Body of pancreas (tissue), 4 donors: ENCODE measurements at regions not wholly inside any gene's neighbourhood (a gene's known extent, or its start where the extent isn't known, plus 50 kb on each side); places are given as distances from the start of the nearest gene placed in this dataset.

Experiments used
- ATAC-seq: fragments of 150-250 bp; one replicate; pipeline ENCODE4 v1.9.1; 2016
- DNase-seq, 4 donors: peaks; one replicate each; pipeline ENCODE4 v3.0.0-alpha.2; 2019
- H3K27ac ChIP-seq, 4 donors: fragments of 200-600 bp; sonication (generic); 1 replicate in 3 of 4; 2 replicates in 1 of 4; pipeline versions ENCODE4 v1.5.1 to v1.6.1; 2016 to 2019; ENCODE audit warnings: mild to moderate bottlenecking in 1 of 4, mixed read lengths in 1 of 4, moderate library complexity in 1 of 4
- H3K27me3 ChIP-seq, 2 donors: fragments of 200-600 bp; sonication (generic); one replicate each; pipeline ENCODE4 v1.6.0; 2016; ENCODE audit warnings: mild to moderate bottlenecking in 1 of 2
- H3K36me3 ChIP-seq, 2 donors: fragments of 200-600 bp; sonication (generic); replicated peaks in 1 of 2; 2 replicates each; pipeline ENCODE4 v1.5.1; 2016; ENCODE audit warnings: low read depth in 2 of 2; ENCODE audit not compliant: insufficient read depth in 1 of 2
- H3K4me1 ChIP-seq: fragments of 200-600 bp; sonication (generic); one replicate; pipeline ENCODE4 v1.6.0; 2016
- H3K4me3 ChIP-seq, 2 donors: fragments of 200-600 bp; sonication (generic); 1 replicate in 1 of 2; 2 replicates in 1 of 2; pipeline ENCODE4 v1.5.1; 2016 to 2019
- H3K9me3 ChIP-seq, 3 donors: fragments of 200-600 bp; sonication (generic); 1 replicate in 2 of 3; 2 replicates in 1 of 3; pipeline ENCODE4 v1.5.1; 2016
- CTCF ChIP-seq, 7 experiments: fragments of 450-650 bp in 4 of 7; fragments of 200-600 bp in 3 of 7; sonication (generic) in 3 of 7; IDR thresholded peaks; one replicate each; pipeline ENCODE4 v1.5.1; 2016 to 2019; ENCODE audit warnings: antibody characterized with exemption in 7 of 7
- POLR2A ChIP-seq, 3 donors: fragments of 450-650 bp; IDR thresholded peaks; one replicate each; pipeline ENCODE4 v1.6.1; 2016; ENCODE audit warnings: antibody characterized with exemption in 3 of 3, mild to moderate bottlenecking in 2 of 3
- WGBS, 2 donors: methylation state at CpG; one replicate each; pipeline ENCODE4 v1.1.5; 2017; 5-methylcytosine and 5-hydroxymethylcytosine counted together
- intact Hi-C: fragments of 100-400 bp; cut with DNase I; formaldehyde crosslinking; loops from one replicate; pipeline ENCODE4 v1.15.1; 2023

- no peaks in the 10 kb centered on the region for H3K27me3 ChIP-seq
- no peak overlapping the region for H3K27ac ChIP-seq
- WGBS, 2 donors: 7 to 33% methylated on average over 1 of the region's 1 CpG
- H3K4me1 ChIP-seq: no peaks in the 10 kb centered on the region
- DNase-seq (no peak), ATAC-seq (no peak)
- no peaks in the 10 kb centered on the region for H3K36me3 ChIP-seq
- H3K9me3 ChIP-seq: no peaks in the 10 kb centered on the region
- TF ChIP-seq CTCF (IDR thresholded peaks at IDR 0.05): no peak
- no peak for TF ChIP-seq POLR2A (IDR thresholded peaks at IDR 0.05)
- intact Hi-C loops: no loop called here
- H3K4me3 ChIP-seq: no peak overlapping the region
These were observed 240.6 kb downstream of the ACTL7B start for GRCh38 chr9:108615152-108615551.

DNA sequence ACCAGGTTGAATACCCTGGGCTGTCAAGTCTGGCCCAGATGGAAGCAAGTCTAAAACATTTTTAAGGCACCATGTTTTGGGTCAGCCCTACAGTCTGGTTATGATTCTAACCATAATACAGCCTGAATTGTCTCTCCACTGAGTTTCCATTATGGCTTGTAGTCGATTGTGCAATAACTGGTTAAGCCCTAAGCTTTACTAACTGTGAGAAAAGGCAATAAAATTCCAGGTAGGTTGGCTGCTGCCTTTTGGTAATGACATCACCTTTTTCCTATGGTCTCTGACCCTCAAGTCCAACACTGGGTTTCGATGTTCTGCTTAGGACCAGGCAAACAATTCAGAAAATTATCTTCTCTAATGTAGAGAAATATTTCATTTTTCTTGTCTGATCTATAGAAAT lies 243.3 kb downstream of the ACTL7B start:
- no peak overlapping the region for H3K4me3 ChIP-seq
- no peaks in the 10 kb centered on the region for H3K4me1 ChIP-seq
- WGBS, 2 donors: 60 to 62% methylated on average over 2 of the region's 2 CpGs
- no peak overlapping the region for H3K27ac ChIP-seq
- H3K36me3 ChIP-seq: no peaks in the 10 kb centered on the region
- DNase-seq: no peak
- no peak for ATAC-seq
- intact Hi-C loops: no loop called here
- no peaks in the 10 kb centered on the region for H3K27me3 ChIP-seq
- TF ChIP-seq POLR2A (IDR thresholded peaks at IDR 0.05): no peak
- no peak for TF ChIP-seq CTCF (IDR thresholded peaks at IDR 0.05)
- H3K9me3 ChIP-seq: no peaks in the 10 kb centered on the region

- ATAC-seq: no peak
- no peak for DNase-seq
- no peaks in the 10 kb centered on the region for H3K27me3 ChIP-seq
- no peak for TF ChIP-seq CTCF (IDR thresholded peaks at IDR 0.05)
- no peak for TF ChIP-seq POLR2A (IDR thresholded peaks at IDR 0.05)
- no peak overlapping the region for H3K27ac ChIP-seq
- no peaks in the 10 kb centered on the region for H3K36me3 ChIP-seq
- H3K9me3 ChIP-seq: no peaks in the 10 kb centered on the region
- H3K4me1 ChIP-seq: no peaks in the 10 kb centered on the region
- no peak overlapping the region for H3K4me3 ChIP-seq
- WGBS, 2 donors: 35 to 42% methylated on average over 2 of the region's 2 CpGs
- intact Hi-C loops: no loop called here
These were observed 245.9 kb downstream of the ACTL7B start for GRCh38 chr9:108609897-108610253.

GRCh38 chr9:108609227-108609896 lies 246.4 kb downstream of the ACTL7B start:
- no peak overlapping the region for H3K4me3 ChIP-seq
- DNase-seq (no peak), ATAC-seq (no peak)
- H3K27ac ChIP-seq: no peak overlapping the region
- no peaks in the 10 kb centered on the region for H3K27me3 ChIP-seq
- 47 to 49% methylated on average over 4 of the region's 4 CpGs for WGBS, 2 donors
- TF ChIP-seq POLR2A (IDR thresholded peaks at IDR 0.05) (no peak), CTCF (IDR thresholded peaks at IDR 0.05) (no peak)
- H3K36me3 ChIP-seq: no peaks in the 10 kb centered on the region
- intact Hi-C loops: no loop called here
- H3K4me1 ChIP-seq: no peaks in the 10 kb centered on the region
- no peaks in the 10 kb centered on the region for H3K9me3 ChIP-seq

DNA sequence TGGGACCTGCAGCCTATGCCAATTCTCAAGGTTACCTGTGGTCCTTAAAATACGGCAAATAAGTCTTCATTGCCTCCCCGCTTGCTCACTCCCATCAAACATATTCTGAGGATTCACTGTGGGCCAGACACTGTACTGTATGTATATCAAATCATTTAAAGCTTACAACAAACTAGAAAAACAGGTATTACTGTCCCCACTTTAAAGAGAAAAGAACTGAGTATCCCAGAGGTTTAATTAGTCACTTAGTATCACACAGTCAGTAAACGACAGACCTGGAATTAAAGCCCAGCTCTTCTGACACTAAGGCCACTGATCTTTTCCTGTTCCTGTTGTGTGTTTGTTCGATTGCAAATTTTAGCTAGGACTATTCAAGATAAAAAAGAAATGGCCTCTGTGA lies 248.2 kb downstream of the ACTL7B start:
- H3K9me3 ChIP-seq: no peaks in the 10 kb centered on the region
- 49 to 51% methylated on average over 4 of the region's 4 CpGs for WGBS, 2 donors
- H3K36me3 ChIP-seq: no peaks in the 10 kb centered on the region
- no peak for ATAC-seq
- no peak for DNase-seq
- no peak overlapping the region for H3K27ac ChIP-seq
- no peaks in the 10 kb centered on the region for H3K27me3 ChIP-seq
- no peaks in the 10 kb centered on the region for H3K4me1 ChIP-seq
- TF ChIP-seq POLR2A (IDR thresholded peaks at IDR 0.05) (no peak), CTCF (IDR thresholded peaks at IDR 0.05) (no peak)
- H3K4me3 ChIP-seq: no peak overlapping the region
- intact Hi-C loops: no loop called here
